HEK293T (cell line): ENCODE measurements at regions not wholly inside any gene's neighbourhood (a gene's known extent, or its start where the extent isn't known, plus 50 kb on each side); places are given as distances from the start of the nearest gene placed in this dataset.

Experiments
- CTCF ChIA-PET: fragments of 350-600 bp; formaldehyde crosslinking; extraction: SDS; loops from one replicate; lab custom pipeline; 2021; ENCODE audit warnings: antibody characterized with exemption, inconsistent platforms; lab: Yijun Ruan, JAX
- POLR2A ChIA-PET: fragments of 350-600 bp; formaldehyde crosslinking; extraction: SDS; loops from one replicate; lab custom pipeline; 2020; ENCODE audit warnings: antibody characterized with exemption, inconsistent platforms; lab: Yijun Ruan, JAX
- DNase-seq: peaks from one replicate; pipeline ENCODE4 v3.0.0; 2012; ENCODE audit warnings: mixed read lengths; ENCODE audit errors: extremely low spot score
- ARNT ChIP-seq: fragments of 450-650 bp; IDR thresholded peaks from 2 replicates; pipeline ENCODE4 v1.6.1; 2017; ENCODE audit warnings: mild to moderate bottlenecking
- BHLHE40 ChIP-seq: fragments of 450-650 bp; IDR thresholded peaks from 2 replicates; pipeline ENCODE4 v1.6.1; 2016; ENCODE audit warnings: mild to moderate bottlenecking, moderate library complexity, borderline replicate concordance
- CTBP1 ChIP-seq: fragments of 450-650 bp; IDR thresholded peaks from 2 replicates; pipeline ENCODE4 v1.6.1; 2016; ENCODE audit warnings: borderline replicate concordance
- ELF4 ChIP-seq: fragments of 450-650 bp; IDR thresholded peaks from 2 replicates; pipeline ENCODE4 v1.6.1; 2017; ENCODE audit warnings: antibody characterized with exemption
- FOXA1 ChIP-seq: fragments of 450-650 bp; IDR thresholded peaks from 2 replicates; pipeline ENCODE4 v1.6.1; 2016; ENCODE audit warnings: mild to moderate bottlenecking
- FOXK2 ChIP-seq: fragments of 450-650 bp; IDR thresholded peaks from 2 replicates; pipeline ENCODE4 v1.6.1; 2016; ENCODE audit warnings: mild to moderate bottlenecking
- FOXM1 ChIP-seq: fragments of 450-650 bp; IDR thresholded peaks from 2 replicates; pipeline ENCODE4 v1.6.1; 2017; ENCODE audit warnings: mild to moderate bottlenecking, borderline replicate concordance
- HDGF ChIP-seq: fragments of 450-650 bp; IDR thresholded peaks from 2 replicates; pipeline ENCODE4 v1.6.1; 2017; ENCODE audit warnings: antibody characterized with exemption, borderline replicate concordance
- L3MBTL2 ChIP-seq: fragments of 450-650 bp; conservative IDR thresholded peaks from 2 replicates; pipeline ENCODE4 v1.6.1; 2016; ENCODE audit warnings: mild to moderate bottlenecking
- LEF1 ChIP-seq: fragments of 450-650 bp; IDR thresholded peaks from 2 replicates; pipeline ENCODE4 v1.6.1; 2017; ENCODE audit warnings: mild to moderate bottlenecking, borderline replicate concordance
- NFRKB ChIP-seq: fragments of 450-650 bp; IDR thresholded peaks from 2 replicates; pipeline ENCODE4 v1.6.1; 2016; ENCODE audit warnings: mild to moderate bottlenecking, moderate library complexity
- PKNOX1 ChIP-seq: fragments of 450-650 bp; IDR thresholded peaks from 2 replicates; pipeline ENCODE4 v1.6.1; 2016
- SP1 ChIP-seq: fragments of 450-650 bp; IDR thresholded peaks from 2 replicates; pipeline ENCODE4 v1.6.1; 2017
- SUZ12 ChIP-seq: fragments of 450-650 bp; IDR thresholded peaks from 2 replicates; pipeline ENCODE4 v1.6.1; 2016; ENCODE audit warnings: mild to moderate bottlenecking
- TARDBP ChIP-seq: fragments of 450-650 bp; IDR thresholded peaks from 2 replicates; pipeline ENCODE4 v1.6.1; 2016
- ZNF384 ChIP-seq: fragments of 450-650 bp; IDR thresholded peaks from 2 replicates; pipeline ENCODE4 v1.6.1; 2016

- POLR2A ChIA-PET, result no interaction called here
- no peak for TF ChIP-seq BHLHE40
- no peak for TF ChIP-seq PKNOX1
- TF ChIP-seq HDGF, result no peak
- no peak for TF ChIP-seq FOXK2
- TF ChIP-seq CTBP1, result no peak
- TF ChIP-seq NFRKB, result no peak
- no peak for TF ChIP-seq L3MBTL2
- TF ChIP-seq FOXM1, result no peak
- TF ChIP-seq ARNT, result no peak
- no peak for TF ChIP-seq SUZ12
- no peak for TF ChIP-seq FOXA1
- TF ChIP-seq ZNF384, result no peak
- TF ChIP-seq TARDBP, result no peak
- no peak for TF ChIP-seq LEF1
- no peak for TF ChIP-seq ELF4
- DNase-seq, result no peak
- CTCF ChIA-PET, result no interaction called here
Measured at GRCh38 chr10:33899578-33900531, 565.4 kb upstream of the NRP1 start.

- ChIA-PET CTCF (no interaction called here), POLR2A (no interaction called here)
- no peak for DNase-seq
- no peak for TF ChIP-seq SUZ12
Measured at GRCh38 chr10:33897291-33897752, 562.9 kb upstream of the NRP1 start.

- ChIA-PET CTCF (no interaction called here), POLR2A (no interaction called here)
- DNase-seq, result no peak
- TF ChIP-seq FOXM1 (no peak), PKNOX1 (no peak), ARNT (no peak), ELF4 (no peak), FOXK2 (no peak), CTBP1 (no peak), L3MBTL2 (no peak), SUZ12 (no peak), NFRKB (no peak), ZNF384 (no peak), HDGF (no peak), SP1 (no peak), LEF1 (no peak), FOXA1 (no peak), BHLHE40 (no peak), TARDBP (no peak)
Measured at GRCh38 chr10:33893506-33893905, 559.0 kb upstream of the NRP1 start.

GRCh38 chr10:33889371-33889770 is 554.9 kb upstream of the NRP1 start:
- no peak for DNase-seq
- CTCF ChIA-PET, result no interaction called here
- POLR2A ChIA-PET, result no interaction called here
- no peak for TF ChIP-seq FOXK2
- TF ChIP-seq BHLHE40, result no peak
- no peak for TF ChIP-seq HDGF

- ChIA-PET CTCF (interaction anchor here (0.6 kb wide), 1 partner anchor 77 kb away, joined by 4 read pairs; no protein-coding TSS in a partner anchor), POLR2A (no interaction called here)
- TF ChIP-seq FOXM1 (no peak), FOXK2 (no peak), ELF4 (no peak), NFRKB (no peak), PKNOX1 (no peak), BHLHE40 (no peak), ARNT (no peak), FOXA1 (no peak), SUZ12 (no peak), TARDBP (no peak), CTBP1 (no peak), SP1 (no peak), LEF1 (no peak), L3MBTL2 (no peak), ZNF384 (no peak), HDGF (no peak)
- DNase-seq, result no peak
Measured at GRCh38 chr10:33887188-33887587, 552.7 kb upstream of the NRP1 start.

GRCh38 chr10:33886299-33886698 is 551.8 kb upstream of the NRP1 start:
- TF ChIP-seq LEF1 (no peak), TARDBP (no peak), BHLHE40 (no peak), CTBP1 (no peak), SUZ12 (no peak), HDGF (no peak), ZNF384 (no peak)
- CTCF ChIA-PET, result no interaction called here
- POLR2A ChIA-PET, result no interaction called here
- no peak for DNase-seq
